OCI-LY7 (cell line): ENCODE measurements at regions not wholly inside any gene's neighbourhood (a gene's known extent, or its start where the extent isn't known, plus 50 kb on each side); places are given as distances from the start of the nearest gene placed in this dataset.
"Not testable (repeated sequence)": the region's sequence is repeated elsewhere in the genome, so short reads cannot be mapped to it uniquely, and the experiment has no call there.

Experiments
- BruUV-seq: library from RNA; stranded (reverse); fragments of 400-500 nt; replicated peaks from 2 replicates; lab custom pipeline; 2021; lab: Mats Ljungman, UMichigan
- CTCF ChIA-PET: fragments of 300-600 bp; sonication (Branson Sonifier 250); formaldehyde crosslinking; loops from one replicate; lab custom pipeline; 2022; ENCODE audit warnings: antibody characterized with exemption; ENCODE audit not compliant: unreplicated experiment; lab: Charles Lee
- POLR2A ChIA-PET: fragments of 300-600 bp; sonication (Branson Sonifier 250); formaldehyde crosslinking; loops from one replicate; lab custom pipeline; 2022; ENCODE audit warnings: antibody characterized with exemption; lab: Charles Lee
- DNase-seq: peaks from one replicate; pipeline ENCODE4 v3.0.0-alpha.2; 2015; ENCODE audit warnings: low spot score
- H2AFZ ChIP-seq: fragments of 200-600 bp; sonication (generic), shearing (Covaris generic); 2 replicates; pipeline ENCODE4 v1.6.1; 2014; ENCODE audit warnings: mild to moderate bottlenecking, antibody characterized with exemption, low read length, moderate library complexity
- H3K27ac ChIP-seq: fragments of 200-600 bp; sonication (generic); 2 replicates; pipeline ENCODE4 v1.5.1; 2014; ENCODE audit warnings: mixed run types, low read depth, mild to moderate bottlenecking, moderate library complexity, low read length, inconsistent platforms; ENCODE audit not compliant: poor library complexity, severe bottlenecking
- H3K36me3 ChIP-seq: fragments of 200-600 bp; sonication (generic); 2 replicates; pipeline ENCODE4 v1.6.1; 2014; ENCODE audit warnings: mild to moderate bottlenecking, antibody characterized with exemption, low read length, moderate library complexity, mixed read lengths; ENCODE audit not compliant: insufficient read depth
- H3K4me1 ChIP-seq: fragments of 200-600 bp; sonication (generic); 2 replicates; pipeline ENCODE4 v1.5.1; 2014; ENCODE audit warnings: mild to moderate bottlenecking, low read length; ENCODE audit not compliant: insufficient read depth, poor library complexity, severe bottlenecking
- H3K4me2 ChIP-seq: fragments of 200-600 bp; sonication (generic); 2 replicates; pipeline ENCODE4 v1.6.1; 2014; ENCODE audit warnings: mild to moderate bottlenecking, low read length
- H3K4me3 ChIP-seq: fragments of 200-600 bp; sonication (generic); 2 replicates; pipeline ENCODE4 v1.5.1; 2014; ENCODE audit warnings: mild to moderate bottlenecking, low read depth, low read length; ENCODE audit not compliant: poor library complexity, severe bottlenecking
- H3K79me2 ChIP-seq: fragments of 200-600 bp; sonication (generic); 2 replicates; pipeline ENCODE4 v1.6.1; 2016; ENCODE audit warnings: low read depth, mild to moderate bottlenecking, low read length, moderate library complexity, mixed read lengths; ENCODE audit not compliant: insufficient read depth
- H3K9me2 ChIP-seq: fragments of 200-600 bp; sonication (generic); 2 replicates; pipeline ENCODE4 v1.6.1; 2016; ENCODE audit warnings: mild to moderate bottlenecking, low read length, mixed read lengths; ENCODE audit not compliant: insufficient read depth
- H3K9me3 ChIP-seq: fragments of 200-600 bp; sonication (generic); 2 replicates; pipeline ENCODE4 v1.6.1; 2014; ENCODE audit warnings: mild to moderate bottlenecking, mixed run types, low read length, mixed read lengths
- H4K20me1 ChIP-seq: fragments of 200-600 bp; sonication (generic); 2 replicates; pipeline ENCODE4 v1.6.1; 2014; ENCODE audit warnings: mild to moderate bottlenecking, antibody characterized with exemption, low read length, moderate library complexity, mixed read lengths; ENCODE audit not compliant: insufficient read depth
- CTCF ChIP-seq: fragments of 200-600 bp; sonication (generic); conservative IDR thresholded peaks from 2 replicates; pipeline ENCODE4 v1.5.1; 2014; ENCODE audit warnings: mild to moderate bottlenecking, antibody characterized with exemption, low read length, moderate library complexity, mixed read lengths
- EZH2phosphoT487 ChIP-seq: fragments of 200-600 bp; sonication (generic); IDR thresholded peaks from 2 replicates; pipeline ENCODE4 v1.6.1; 2018; ENCODE audit warnings: low read depth, borderline replicate concordance, mild to moderate bottlenecking, mixed run types, antibody characterized with exemption, low read length, moderate library complexity, mixed read lengths
- intact Hi-C: fragments of 100-400 bp; cut with micrococcal nuclease; formaldehyde crosslinking; loops from one replicate; pipeline ENCODE4 v1.10.0; 2022; ENCODE audit not compliant: unreplicated experiment

- no peaks in the 10 kb centered on the region for H3K79me2 ChIP-seq
- H3K9me2 ChIP-seq, result no peaks in the 10 kb centered on the region
- H3K36me3 ChIP-seq, result no peaks in the 10 kb centered on the region
- no peak for TF ChIP-seq EZH2phosphoT487
- no peak for TF ChIP-seq CTCF
- no peak for DNase-seq
- H3K27ac ChIP-seq, result no peak overlapping the region
- ChIA-PET CTCF (no interaction called here), POLR2A (no interaction called here)
- H3K9me3 ChIP-seq, result no peaks in the 10 kb centered on the region
- intact Hi-C loops, result no loop called here
- no peaks in the 10 kb centered on the region for H3K4me1 ChIP-seq
- H4K20me1 ChIP-seq, result no peaks in the 10 kb centered on the region
- no peak overlapping the region for H2AFZ ChIP-seq
- BruUV-seq, result no TSS peak
- H3K4me3 ChIP-seq, result no peak overlapping the region
- no peak overlapping the region for H3K4me2 ChIP-seq
Measured at GRCh38 chr1:222057162-222057561, 315.3 kb upstream of the DUSP10 start.

GRCh38 chr1:222054416-222054815, 312.5 kb upstream of the DUSP10 start:
- H3K4me3 ChIP-seq, result no peak overlapping the region
- no peaks in the 10 kb centered on the region for H4K20me1 ChIP-seq
- H3K9me3 ChIP-seq, result no peaks in the 10 kb centered on the region
- no peaks in the 10 kb centered on the region for H3K36me3 ChIP-seq
- H2AFZ ChIP-seq, result no peak overlapping the region
- POLR2A ChIA-PET, result no interaction called here
- no peaks in the 10 kb centered on the region for H3K9me2 ChIP-seq
- CTCF ChIA-PET, result no interaction called here
- TF ChIP-seq CTCF, result no peak
- no peak for TF ChIP-seq EZH2phosphoT487
- BruUV-seq, result no TSS peak
- no peak overlapping the region for H3K27ac ChIP-seq
- intact Hi-C loops, result no loop called here
- no peaks in the 10 kb centered on the region for H3K79me2 ChIP-seq
- no peak for DNase-seq
- H3K4me2 ChIP-seq, result no peak overlapping the region
- no peaks in the 10 kb centered on the region for H3K4me1 ChIP-seq

- intact Hi-C loops, result no loop called here
- CTCF ChIA-PET, result no interaction called here
- Histone ChIP-seq H3K79me2 (no peaks in the 10 kb centered on the region), H4K20me1 (no peaks in the 10 kb centered on the region), H3K36me3 (no peaks in the 10 kb centered on the region), H3K4me2 (no peak overlapping the region), H2AFZ (no peak overlapping the region), H3K4me1 (no peaks in the 10 kb centered on the region), H3K4me3 (no peak overlapping the region), H3K9me3 (no peaks in the 10 kb centered on the region), H3K27ac (no peak overlapping the region), H3K9me2 (no peaks in the 10 kb centered on the region)
- TF ChIP-seq CTCF (no peak), EZH2phosphoT487 (no peak)
- no peak for DNase-seq
- POLR2A ChIA-PET, result no interaction called here
- BruUV-seq, result no TSS peak
Measured at GRCh38 chr1:222053790-222054294, 312.0 kb upstream of the DUSP10 start.

GRCh38 chr1:222051311-222051710, 309.4 kb upstream of the DUSP10 start:
- not testable (repeated sequence) for H3K9me3 ChIP-seq

More at GRCh38 chr1:222051311-222051710, 309.4 kb upstream of the DUSP10 start:
- H3K4me2 ChIP-seq, DNase-seq, H2AFZ ChIP-seq, BruUV-seq, CTCF ChIA-PET, H4K20me1 ChIP-seq, H3K4me3 ChIP-seq, intact Hi-C loops, H3K36me3 ChIP-seq, H3K4me1 ChIP-seq, H3K9me2 ChIP-seq, H3K27ac ChIP-seq, H3K79me2 ChIP-seq: not testable (repeated sequence)
- POLR2A ChIA-PET, result interaction anchor here (1.7 kb wide), 1 partner anchor 9 kb away, joined by 6 read pairs; no protein-coding TSS in a partner anchor
